ENCODE measurements at regions not wholly inside any gene's neighbourhood (a gene's known extent, or its start where the extent isn't known, plus 50 kb on each side); places are given as distances from the start of the nearest gene placed in this dataset.

DNA sequence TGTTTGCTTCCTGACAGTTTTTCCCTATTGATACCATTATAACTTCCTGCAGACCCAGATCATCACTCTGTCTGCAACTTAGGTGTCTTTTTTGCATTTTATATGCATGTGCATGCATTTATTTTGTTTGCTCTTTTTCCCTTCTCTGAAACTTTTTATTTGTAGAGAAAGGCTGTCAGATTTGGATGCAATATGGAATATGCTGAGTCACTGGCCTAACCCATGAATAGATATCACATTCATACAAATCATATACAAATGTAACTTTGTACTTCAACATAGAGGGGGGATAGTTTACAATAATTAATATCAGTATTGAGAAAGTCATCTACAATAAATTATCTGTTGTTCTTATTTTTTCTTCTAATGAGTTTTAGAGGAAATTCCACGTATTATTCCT lies 1465.0 kb downstream of the EFNB2 start:
- 67 to 71% methylated on average over 1 of the region's 1 CpG for WGBS, 2 donors
- Histone ChIP-seq H3K4me1 (no peaks in the 10 kb centered on the region), H3K27me3 (no peaks in the 10 kb centered on the region), H3K27ac (no peak overlapping the region), H3K4me3 (no peak overlapping the region), H3K36me3 (replicated peaks in 1 of 2; ENCODE audit: insufficient read depth in 1 of 2, low read depth in 2 of 2) (no peaks in the 10 kb centered on the region), H3K9me3 (no peaks in the 10 kb centered on the region)
- no peak for DNase-seq
- ATAC-seq = no peak
- TF ChIP-seq POLR2A (IDR thresholded peaks at IDR 0.05) = no peak
- TF ChIP-seq, protein P1, sequence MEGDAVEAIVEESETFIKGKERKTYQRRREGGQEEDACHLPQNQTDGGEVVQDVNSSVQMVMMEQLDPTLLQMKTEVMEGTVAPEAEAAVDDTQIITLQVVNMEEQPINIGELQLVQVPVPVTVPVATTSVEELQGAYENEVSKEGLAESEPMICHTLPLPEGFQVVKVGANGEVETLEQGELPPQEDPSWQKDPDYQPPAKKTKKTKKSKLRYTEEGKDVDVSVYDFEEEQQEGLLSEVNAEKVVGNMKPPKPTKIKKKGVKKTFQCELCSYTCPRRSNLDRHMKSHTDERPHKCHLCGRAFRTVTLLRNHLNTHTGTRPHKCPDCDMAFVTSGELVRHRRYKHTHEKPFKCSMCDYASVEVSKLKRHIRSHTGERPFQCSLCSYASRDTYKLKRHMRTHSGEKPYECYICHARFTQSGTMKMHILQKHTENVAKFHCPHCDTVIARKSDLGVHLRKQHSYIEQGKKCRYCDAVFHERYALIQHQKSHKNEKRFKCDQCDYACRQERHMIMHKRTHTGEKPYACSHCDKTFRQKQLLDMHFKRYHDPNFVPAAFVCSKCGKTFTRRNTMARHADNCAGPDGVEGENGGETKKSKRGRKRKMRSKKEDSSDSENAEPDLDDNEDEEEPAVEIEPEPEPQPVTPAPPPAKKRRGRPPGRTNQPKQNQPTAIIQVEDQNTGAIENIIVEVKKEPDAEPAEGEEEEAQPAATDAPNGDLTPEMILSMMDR (IDR thresholded peaks at IDR 0.05) = no peak
- intact Hi-C loops (cut with DNase I) = no loop called here

DNA sequence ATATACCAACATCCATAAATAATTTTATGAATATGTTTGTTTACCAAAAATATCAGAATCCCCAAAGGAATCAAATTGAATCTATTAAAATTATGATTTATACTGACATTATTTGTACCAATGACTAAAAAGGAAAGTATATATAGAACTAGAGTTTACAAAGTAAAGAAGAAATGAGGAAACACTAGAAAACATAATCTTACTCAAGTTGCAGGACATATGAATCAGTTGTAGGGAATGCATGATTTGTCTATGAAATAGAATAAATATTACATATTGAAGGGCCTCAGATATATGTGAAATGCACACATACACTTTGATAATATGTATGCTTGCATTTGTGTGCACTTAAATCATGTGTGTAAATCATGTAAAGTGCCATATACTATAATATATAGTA lies 1466.4 kb downstream of the EFNB2 start:
- Histone ChIP-seq H3K27ac (no peak overlapping the region), H3K9me3 (no peaks in the 10 kb centered on the region), H3K36me3 (replicated peaks in 1 of 2; ENCODE audit: insufficient read depth in 1 of 2, low read depth in 2 of 2) (no peaks in the 10 kb centered on the region), H3K4me3 (no peak overlapping the region), H3K4me1 (no peaks in the 10 kb centered on the region), H3K27me3 (no peaks in the 10 kb centered on the region)
- DNase-seq = no peak
- intact Hi-C loops (cut with DNase I) = no loop called here
- TF ChIP-seq POLR2A (IDR thresholded peaks at IDR 0.05) = no peak
- TF ChIP-seq, protein P1 (IDR thresholded peaks at IDR 0.05) = no peak
- no peak for ATAC-seq

DNA sequence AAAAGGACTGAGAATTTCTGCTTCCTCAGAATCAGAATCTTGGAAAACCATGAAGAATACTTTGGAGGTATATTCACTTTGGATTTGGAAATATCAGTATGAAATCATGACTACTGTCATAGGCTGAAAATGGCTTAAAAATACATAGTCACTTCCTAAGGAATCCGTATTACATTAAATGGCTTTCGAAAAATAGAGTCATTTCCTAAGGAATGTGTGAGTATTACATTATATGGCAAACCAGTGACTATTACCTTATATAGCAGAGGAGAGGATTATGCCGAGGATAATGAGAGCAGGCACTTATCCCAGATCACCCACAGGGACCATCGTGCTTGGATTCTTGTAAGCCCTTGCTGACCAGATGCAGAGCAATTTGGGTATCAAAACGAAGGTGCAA lies 1471.8 kb downstream of the EFNB2 start:
- ATAC-seq = no peak
- DNase-seq = no peak
- H3K27ac ChIP-seq = no peak overlapping the region
- no peaks in the 10 kb centered on the region for H3K36me3 ChIP-seq (replicated peaks in 1 of 2; ENCODE audit: insufficient read depth in 1 of 2, low read depth in 2 of 2)
- no peaks in the 10 kb centered on the region for H3K9me3 ChIP-seq
- no peaks in the 10 kb centered on the region for H3K27me3 ChIP-seq
- 68 to 69% methylated on average over 5 of the region's 5 CpGs for WGBS, 2 donors
- intact Hi-C loops (cut with DNase I) = no loop called here
- TF ChIP-seq POLR2A (IDR thresholded peaks at IDR 0.05) = no peak
- TF ChIP-seq, protein P1 (IDR thresholded peaks at IDR 0.05) = no peak
- no peak overlapping the region for H3K4me3 ChIP-seq
- no peaks in the 10 kb centered on the region for H3K4me1 ChIP-seq

DNA sequence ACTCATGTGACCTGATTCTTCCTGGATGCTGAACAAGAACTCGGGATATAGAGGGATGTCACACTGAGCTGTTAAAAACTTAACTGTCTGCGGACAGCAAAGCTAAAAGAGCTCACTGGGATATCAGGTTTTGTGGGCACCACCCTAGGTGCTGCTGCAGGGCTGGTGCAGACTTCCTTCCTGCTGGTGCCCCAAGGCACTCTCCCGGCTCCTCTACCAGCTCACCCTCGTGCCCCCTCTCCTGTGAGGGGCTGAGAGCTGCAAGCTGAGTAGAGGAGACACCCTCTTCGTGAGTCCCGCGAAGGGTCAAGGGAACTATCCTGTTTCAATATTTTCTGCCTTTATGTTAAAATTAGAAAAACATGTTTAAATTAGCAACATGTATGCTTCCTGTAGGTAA lies 1475.7 kb downstream of the EFNB2 start:
- H3K27me3 ChIP-seq = no peaks in the 10 kb centered on the region
- H3K9me3 ChIP-seq = no peaks in the 10 kb centered on the region
- TF ChIP-seq POLR2A (IDR thresholded peaks at IDR 0.05) = no peak
- TF ChIP-seq, protein P1 (IDR thresholded peaks at IDR 0.05) = no peak
- WGBS, 2 donors = 62 to 84% methylated on average over 7 of the region's 7 CpGs
- ATAC-seq (no peak), DNase-seq (no peak)
- no peaks in the 10 kb centered on the region for H3K36me3 ChIP-seq (replicated peaks in 1 of 2; ENCODE audit: insufficient read depth in 1 of 2, low read depth in 2 of 2)
- no peak overlapping the region for H3K4me3 ChIP-seq
- intact Hi-C loops (cut with DNase I) = no loop called here
- no peaks in the 10 kb centered on the region for H3K4me1 ChIP-seq
- H3K27ac ChIP-seq = no peak overlapping the region

DNA sequence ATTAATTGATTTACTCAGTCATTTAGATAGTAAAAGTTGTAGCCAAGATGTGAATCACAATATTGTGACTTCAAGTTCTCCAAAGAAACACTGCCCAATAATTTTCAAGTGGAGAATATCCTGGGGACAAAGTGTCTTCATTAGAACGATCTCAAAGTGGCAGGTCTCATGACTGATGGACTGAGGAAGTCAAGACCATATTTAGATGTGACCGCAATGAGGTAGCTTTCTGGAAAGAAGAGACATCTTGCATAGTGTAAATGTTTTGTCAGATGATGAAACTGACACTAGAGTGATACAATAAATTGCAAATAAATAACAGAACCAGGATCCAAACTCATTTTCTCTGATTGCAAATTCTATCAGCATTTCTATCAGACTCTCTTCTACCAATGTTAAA lies 1476.9 kb downstream of the EFNB2 start:
- no peak for TF ChIP-seq POLR2A (IDR thresholded peaks at IDR 0.05)
- TF ChIP-seq, protein P1 (IDR thresholded peaks at IDR 0.05) = no peak
- H3K4me1 ChIP-seq = no peaks in the 10 kb centered on the region
- H3K27me3 ChIP-seq = no peaks in the 10 kb centered on the region
- WGBS, 2 donors = 47 to 51% methylated on average over 2 of the region's 2 CpGs
- H3K9me3 ChIP-seq = no peaks in the 10 kb centered on the region
- no peak overlapping the region for H3K27ac ChIP-seq
- intact Hi-C loops (cut with DNase I) = no loop called here
- H3K4me3 ChIP-seq = no peak overlapping the region
- ATAC-seq (no peak), DNase-seq (no peak)
- no peaks in the 10 kb centered on the region for H3K36me3 ChIP-seq (replicated peaks in 1 of 2; ENCODE audit: insufficient read depth in 1 of 2, low read depth in 2 of 2)
